DMS153 treated with DMSO at 0.1 percent for 48 hours (cell line): ENCODE measurements at regions not wholly inside any gene's neighbourhood (a gene's known extent, or its start where the extent isn't known, plus 50 kb on each side); places are given as distances from the start of the nearest gene placed in this dataset.
"Not testable (repeated sequence)": the region's sequence is repeated elsewhere in the genome, so short reads cannot be mapped to it uniquely, and the experiment has no call there.

Source experiments
- DNase-seq: peaks from one replicate; lab custom pipeline; 2025; ENCODE audit not compliant: unreplicated experiment; lab: John Stamatoyannopoulos, UW

DNA sequence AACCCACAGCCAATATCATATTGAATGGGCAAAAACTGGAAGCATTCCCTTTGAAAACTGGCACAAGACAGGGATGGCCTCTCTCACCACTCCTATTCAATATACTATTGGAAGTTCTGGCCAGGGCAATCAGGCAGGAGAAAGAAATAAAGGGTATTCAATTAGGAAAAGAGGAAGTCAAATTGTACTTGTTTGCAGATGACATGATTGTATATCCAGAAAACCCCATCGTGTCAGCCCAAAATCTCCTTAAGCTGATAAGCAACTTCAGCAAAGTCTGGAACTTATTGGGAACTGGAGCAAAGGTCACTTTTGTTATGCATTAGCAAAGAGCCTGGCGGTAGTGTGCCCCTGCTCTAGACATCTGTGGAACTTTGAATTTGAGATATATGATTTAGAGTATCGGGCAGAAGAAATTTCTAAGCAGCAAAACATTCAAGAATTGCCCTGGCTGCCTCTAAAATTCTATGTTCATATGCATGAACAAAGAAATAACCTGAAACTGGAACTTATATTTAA is 53.4 kb upstream of the PSMA1 start:
- DNase-seq, result not testable (repeated sequence)

- DNase-seq, result no peak
Measured at GRCh38 chr11:14577292-14577691, 57.1 kb upstream of the PSMA1 start.

DNA sequence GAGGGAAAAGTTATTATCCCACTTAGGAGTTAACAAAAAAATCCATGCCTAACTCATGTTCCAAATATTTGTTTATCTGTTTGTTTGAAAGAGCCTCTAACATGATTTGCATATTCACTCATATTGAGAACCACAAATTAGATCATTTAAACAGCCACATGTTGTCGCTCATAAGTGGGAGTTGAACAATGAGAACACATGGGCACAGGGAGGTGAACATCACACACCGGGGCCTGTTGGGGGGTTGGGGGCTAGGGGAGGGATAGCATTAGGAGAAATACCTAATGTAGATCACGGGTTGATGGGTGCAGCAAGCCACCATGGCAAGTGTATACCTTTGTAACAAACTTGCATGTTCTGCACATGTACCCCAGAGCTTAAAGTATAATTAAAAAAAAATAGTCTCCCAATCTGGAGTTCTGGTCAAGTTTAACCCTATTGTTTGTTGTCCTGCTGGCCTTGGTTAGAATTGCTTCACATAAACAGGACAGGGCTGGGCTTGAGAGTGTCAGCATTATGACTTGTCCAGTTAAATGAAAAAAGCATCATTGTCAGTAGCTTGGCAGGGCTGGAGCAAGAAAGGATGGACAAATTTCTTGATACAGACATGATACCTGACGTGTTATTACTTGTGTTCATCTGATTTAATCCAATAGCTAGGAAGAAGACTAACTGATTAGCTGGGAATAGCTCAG is 57.8 kb upstream of the PSMA1 start:
- DNase-seq, result no peak

GRCh38 chr11:14578541-14578956 is 58.4 kb upstream of the PSMA1 start:
- DNase-seq, result peak; percentile 80

- no peak for DNase-seq
Measured at GRCh38 chr11:14579646-14580045, 59.5 kb upstream of the PSMA1 start.

- no peak for DNase-seq
Measured at GRCh38 chr11:14582793-14583192, 60.8 kb upstream of the PDE3B start.

- DNase-seq, result no peak
Measured at GRCh38 chr11:14583252-14584034, 60.2 kb upstream of the PDE3B start.

DNA sequence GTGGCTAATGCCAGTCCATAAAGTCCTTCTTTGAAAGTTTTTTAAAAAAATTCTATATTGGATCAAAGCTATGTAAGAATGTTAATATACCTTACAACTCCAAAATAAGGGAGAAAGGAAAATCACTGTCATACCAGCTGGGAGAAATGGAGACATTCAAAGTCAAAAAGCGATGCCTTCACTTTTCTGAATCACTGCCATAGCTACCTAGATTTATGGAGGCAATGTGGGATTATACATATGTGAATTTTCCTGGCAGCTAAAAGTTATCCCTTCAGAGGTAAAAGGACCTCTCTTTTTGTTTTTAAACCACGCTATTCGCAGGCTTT is 59.6 kb upstream of the PDE3B start:
- no peak for DNase-seq

DNA sequence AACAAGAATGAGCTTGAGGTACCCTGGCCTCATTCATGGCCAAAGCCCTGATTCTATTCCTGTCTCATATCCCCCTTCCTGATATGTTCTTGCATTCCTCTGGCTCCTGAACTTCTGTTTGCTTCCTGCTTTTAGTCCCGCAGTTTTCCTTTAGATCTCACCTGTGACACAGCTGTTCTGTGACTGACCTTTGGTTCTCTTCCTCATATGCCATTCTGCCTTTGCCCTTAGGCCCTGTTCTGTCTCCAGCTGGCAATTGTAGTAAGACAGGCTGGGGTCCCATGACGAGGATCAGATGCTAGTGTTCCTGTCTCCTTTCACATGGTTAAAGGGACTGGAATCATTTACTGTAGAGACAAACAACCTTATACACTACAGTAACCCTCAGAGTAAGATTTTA is 59.0 kb upstream of the PDE3B start:
- DNase-seq, result no peak

GRCh38 chr11:14585438-14585837 is 58.2 kb upstream of the PDE3B start:
- DNase-seq, result no peak

DNA sequence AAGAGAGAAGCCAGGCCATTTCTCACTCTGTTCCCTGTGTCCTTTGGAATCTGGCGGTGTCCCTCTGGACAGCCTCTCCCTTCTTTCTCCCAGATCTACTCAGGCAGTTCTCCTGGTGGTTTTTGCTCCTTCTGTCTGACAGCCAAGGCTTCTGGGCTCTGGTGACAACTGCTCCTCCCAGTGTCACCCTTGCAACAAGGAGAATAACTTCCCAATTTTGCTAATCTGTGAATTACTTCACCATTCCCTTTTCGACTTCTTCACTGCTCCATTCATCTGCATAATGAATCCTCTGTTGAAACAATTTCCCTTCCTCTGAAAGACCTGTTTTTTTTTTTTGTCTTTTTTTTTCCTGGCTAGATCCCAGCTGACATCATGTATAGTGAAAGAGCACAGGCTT is 56.3 kb upstream of the PDE3B start:
- DNase-seq, result no peak

DNA sequence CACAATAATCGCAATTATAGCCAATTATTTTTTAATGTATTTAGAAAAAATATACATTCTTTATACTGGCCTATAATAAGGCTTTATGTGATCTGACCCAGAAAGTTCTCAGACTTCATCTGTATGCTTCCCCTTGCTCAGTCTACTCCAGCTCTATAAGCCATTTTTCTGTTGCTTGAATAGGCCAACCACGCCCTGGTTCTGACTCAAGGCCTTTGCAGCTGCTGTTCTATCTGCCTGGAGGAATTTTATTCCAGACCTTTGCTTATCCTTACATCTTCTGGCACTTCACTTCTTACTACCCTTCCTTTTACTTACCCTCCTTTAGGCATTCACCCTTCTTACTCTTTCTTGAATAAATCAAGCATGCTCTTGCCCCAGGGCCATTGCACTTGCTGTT is 54.9 kb upstream of the PDE3B start:
- DNase-seq, result no peak

GRCh38 chr11:14589421-14589820 is 54.2 kb upstream of the PDE3B start:
- no peak for DNase-seq

DNA sequence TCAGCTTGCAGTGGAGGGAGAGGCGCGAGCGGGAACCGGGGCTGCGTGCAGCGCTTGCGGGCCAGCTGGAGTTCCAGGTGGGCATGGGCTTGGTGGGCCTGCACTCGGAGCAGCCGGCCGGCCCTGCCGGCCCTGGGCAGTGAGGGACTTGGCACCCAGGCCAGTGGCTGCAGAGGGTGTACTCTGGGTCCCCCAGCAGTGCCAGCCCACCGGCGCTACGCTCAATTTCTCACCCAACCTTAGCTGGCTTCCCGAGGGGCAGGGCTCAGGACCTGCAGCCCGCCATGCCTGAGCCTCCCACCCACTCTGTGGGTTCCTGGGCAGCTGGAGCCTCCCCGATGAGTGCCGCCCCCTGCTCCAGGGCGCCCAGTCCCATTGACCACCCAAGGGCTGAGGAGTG is 52.6 kb upstream of the PDE3B start:
- DNase-seq, result not testable (repeated sequence)

- no peak for DNase-seq
Measured at GRCh38 chr11:14593671-14594070, 49.9 kb upstream of the PDE3B start.
